Activated CD4-positive, alpha-beta T cell treated with anti-CD3 and anti-CD28 coated beads for 4 hours (primary cell): ENCODE measurements at regions not wholly inside any gene's neighbourhood (a gene's known extent, or its start where the extent isn't known, plus 50 kb on each side); places are given as distances from the start of the nearest gene placed in this dataset.

Source experiments
- DNase-seq, 2 donors: peaks; one replicate each; pipeline ENCODE4 v3.0.0-alpha.2; 2020

- DNase-seq, result no peak
Observed at GRCh38 chr12:125687820-125688219, 622.6 kb downstream of the AACS start.

GRCh38 chr12:125688223-125688622 is 623.0 kb downstream of the AACS start:
- no peak for DNase-seq

GRCh38 chr12:125688881-125689280 is 623.6 kb downstream of the AACS start:
- no peak for DNase-seq

- DNase-seq, result no peak
Observed at GRCh38 chr12:125689576-125690410, 624.6 kb downstream of the AACS start.

GRCh38 chr12:125690841-125691240 is 625.6 kb downstream of the AACS start:
- no peak for DNase-seq

- DNase-seq, result no peak
Observed at GRCh38 chr12:125696054-125696453, 630.8 kb downstream of the AACS start.

GRCh38 chr12:125704803-125705202 is 639.6 kb downstream of the AACS start:
- no peak for DNase-seq

GRCh38 chr12:125720961-125721360 is 655.7 kb downstream of the AACS start:
- DNase-seq, result no peak

GRCh38 chr12:125734137-125734536 is 668.9 kb downstream of the AACS start:
- DNase-seq, result no peak

GRCh38 chr12:125738211-125738610 is 673.0 kb downstream of the AACS start:
- DNase-seq, result no peak

GRCh38 chr12:125742413-125742812 is 677.2 kb downstream of the AACS start:
- DNase-seq, result no peak

- no peak for DNase-seq
Observed at GRCh38 chr12:125744201-125744600, 679.0 kb downstream of the AACS start.

GRCh38 chr12:125755512-125755911 is 690.3 kb downstream of the AACS start:
- DNase-seq, result no peak

GRCh38 chr12:125766091-125766490 is 700.9 kb downstream of the AACS start:
- no peak for DNase-seq

GRCh38 chr12:125772403-125772802 is 707.2 kb downstream of the AACS start:
- no peak for DNase-seq

GRCh38 chr12:125773033-125773640 is 707.9 kb downstream of the AACS start:
- DNase-seq, result no peak

GRCh38 chr12:125775507-125775906 is 710.3 kb downstream of the AACS start:
- no peak for DNase-seq

- DNase-seq, result no peak
Observed at GRCh38 chr12:125776212-125776611, 711.0 kb downstream of the AACS start.

GRCh38 chr12:125786143-125786542 is 720.9 kb downstream of the AACS start:
- no peak for DNase-seq

GRCh38 chr12:125794401-125794800 is 729.2 kb downstream of the AACS start:
- no peak for DNase-seq

- no peak for DNase-seq
Observed at GRCh38 chr12:125797421-125798175, 732.4 kb downstream of the AACS start.

- DNase-seq, result no peak
Observed at GRCh38 chr12:125804660-125805059, 739.4 kb downstream of the AACS start.

GRCh38 chr12:125824276-125824675 is 759.0 kb downstream of the AACS start:
- no peak for DNase-seq

GRCh38 chr12:125835852-125836251 is 770.6 kb downstream of the AACS start:
- no peak for DNase-seq
